ENCODE measurements at regions not wholly inside any gene's neighbourhood (a gene's known extent, or its start where the extent isn't known, plus 50 kb on each side); places are given as distances from the start of the nearest gene placed in this dataset.
A peak's percentile ranks its signal among the peaks of the same experiment; 100 is the strongest.

DNA sequence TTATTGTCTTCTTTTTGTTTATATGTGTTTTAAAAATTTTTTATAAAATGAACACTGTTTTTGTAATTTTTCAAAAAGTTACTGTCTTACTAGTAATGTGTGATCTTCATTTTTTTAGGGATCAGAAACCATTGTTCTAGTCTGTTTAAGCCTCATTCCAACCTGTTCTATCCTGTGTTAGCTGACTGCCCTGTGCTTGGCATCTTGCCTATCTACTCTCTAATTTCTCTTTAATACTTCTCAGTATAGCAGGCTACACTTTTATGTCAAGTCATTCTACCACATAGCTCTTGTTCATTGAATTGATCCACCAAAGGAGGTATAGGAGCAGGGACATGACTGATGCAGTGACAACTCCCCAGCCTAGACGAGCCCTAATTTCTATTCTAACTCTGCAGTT, 70.2 kb upstream of the PLS3 start:
- no peak for DNase-seq

DNA sequence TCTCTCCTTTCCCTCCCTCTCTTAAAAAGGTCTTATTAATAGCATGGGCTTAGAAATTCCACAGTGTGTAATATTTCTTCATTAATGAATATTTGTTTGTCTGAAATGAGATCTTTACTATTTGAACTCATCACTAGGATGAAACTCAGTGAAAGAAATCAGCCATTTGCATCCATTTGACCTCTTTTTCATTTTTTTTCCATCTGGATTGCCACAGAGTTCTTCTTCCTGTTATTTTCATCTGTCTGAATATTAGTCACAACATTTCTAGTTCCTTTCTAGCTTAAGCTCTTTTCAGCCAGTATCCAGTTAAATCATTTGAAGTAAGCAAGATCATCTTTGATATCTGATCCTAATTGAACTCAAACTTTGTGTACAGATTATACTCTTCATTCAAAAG, 69.2 kb upstream of the PLS3 start:
- DNase-seq, result no peak

DNA sequence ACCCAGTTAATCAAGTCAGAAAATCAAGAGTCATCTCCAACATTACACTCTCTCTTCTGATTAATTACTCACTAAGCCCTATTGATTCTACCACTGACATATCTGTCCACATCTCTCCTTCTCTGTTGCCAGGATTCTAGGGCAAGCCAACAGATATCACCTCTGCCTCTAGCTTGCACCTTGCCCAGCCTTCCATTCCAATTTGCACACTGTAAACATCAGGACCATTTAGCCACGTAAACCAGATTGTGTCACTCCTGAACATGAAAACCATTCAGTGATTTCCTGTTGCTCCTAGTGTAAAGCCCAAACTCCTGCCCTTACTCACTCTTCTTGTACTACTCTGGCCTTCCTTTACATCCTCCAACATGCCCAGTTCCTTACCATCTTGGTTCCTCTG, 68.0 kb upstream of the PLS3 start:
- DNase-seq, result no peak

DNA sequence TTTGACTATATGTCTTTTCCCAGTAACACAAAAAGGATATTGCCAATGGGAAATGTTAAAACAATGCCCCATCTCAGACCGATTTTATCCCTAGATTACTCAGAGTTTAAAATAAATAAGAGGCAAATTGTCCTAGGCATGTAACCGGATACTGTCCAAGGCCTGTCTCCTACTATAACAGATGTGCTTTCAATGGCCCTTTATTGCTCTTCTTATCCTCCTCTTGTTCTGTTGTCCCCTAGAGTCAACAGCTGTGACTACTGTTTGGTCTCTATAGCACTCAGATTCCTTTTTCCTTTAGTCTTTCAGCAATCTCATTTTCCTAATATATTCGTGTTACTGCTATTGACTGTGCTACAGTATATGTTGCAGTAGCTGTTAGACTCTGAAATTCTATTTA, 66.8 kb upstream of the PLS3 start:
- peak in 7 of 58 donors; percentile 0 to 62 (median 3) for DNase-seq

DNA sequence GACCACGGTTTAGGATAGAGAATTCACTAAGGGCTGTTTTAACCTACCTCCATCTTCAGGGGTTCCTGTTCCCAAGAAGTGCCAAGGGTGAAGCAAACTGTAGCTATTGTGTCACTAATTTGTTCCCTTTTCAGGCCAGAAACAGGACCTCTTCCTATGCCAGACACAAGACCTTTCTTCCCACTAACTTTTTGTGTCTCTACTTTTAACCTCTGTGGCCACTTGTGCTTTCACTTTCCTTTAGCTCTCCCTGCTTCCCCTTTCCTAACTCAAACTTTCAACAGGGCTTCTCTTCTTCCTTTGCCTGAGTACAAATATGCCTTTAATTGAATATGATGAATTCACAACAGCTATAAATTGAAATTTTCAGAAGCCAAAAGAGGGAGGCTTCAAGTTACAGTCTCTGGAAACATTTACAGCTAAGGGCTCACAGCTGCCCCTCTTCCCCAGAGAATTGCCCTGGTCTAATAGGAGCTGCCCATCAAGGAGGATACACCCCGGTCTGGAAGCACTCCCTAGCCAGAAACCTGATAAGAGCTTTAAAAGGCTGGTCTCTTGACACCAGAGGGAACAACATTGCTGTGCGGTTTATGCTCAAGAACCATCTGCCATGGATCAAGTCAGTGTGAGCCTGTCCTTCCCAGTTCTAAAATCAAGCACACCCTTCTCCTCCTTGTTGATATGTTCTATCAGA, 61.7 kb upstream of the PLS3 start:
- no peak for DNase-seq

DNA sequence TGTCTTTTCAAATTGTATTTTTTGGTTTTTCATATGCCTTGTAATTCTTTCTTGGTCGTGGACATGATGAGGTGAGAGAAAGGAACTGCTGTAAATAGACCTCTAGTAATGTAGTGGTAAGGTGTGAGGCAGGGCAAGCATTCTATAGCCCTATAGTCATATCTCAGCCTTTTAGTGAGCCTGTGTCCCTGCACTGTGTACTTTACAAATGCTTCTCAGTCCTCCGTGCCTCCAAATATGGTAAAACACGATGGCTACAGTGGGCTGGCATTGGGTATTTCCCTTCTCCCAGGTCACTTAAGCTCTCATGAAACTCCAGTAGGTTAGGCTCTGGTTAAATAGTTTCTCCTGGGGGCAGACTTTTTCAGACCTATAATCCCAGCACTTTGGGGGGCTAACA, 57.9 kb upstream of the PLS3 start:
- no peak for DNase-seq

DNA sequence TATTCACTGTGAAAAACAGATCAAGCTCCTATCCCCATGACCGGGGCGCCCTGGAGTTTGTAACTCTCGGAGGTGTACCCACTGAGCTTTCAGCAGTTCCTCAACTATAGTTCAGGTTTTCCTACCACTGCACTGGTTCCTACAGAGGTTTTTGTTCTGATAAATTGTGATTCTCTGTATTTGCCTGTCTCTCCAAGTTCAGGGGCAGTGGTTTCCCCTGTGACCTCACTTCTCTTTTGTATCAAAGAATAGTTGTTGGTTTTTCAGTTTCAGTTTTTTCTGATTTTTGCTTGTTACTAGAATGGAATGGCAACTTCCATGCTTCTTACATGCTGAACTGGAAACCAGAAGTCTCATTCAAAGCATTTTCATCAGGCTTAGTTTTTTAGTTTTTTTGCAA, 56.8 kb upstream of the PLS3 start:
- no peak for DNase-seq

Data from anterior cingulate cortex (tissue), 58 donors.